ENCODE measurements at regions not wholly inside any gene's neighbourhood (a gene's known extent, or its start where the extent isn't known, plus 50 kb on each side); places are given as distances from the start of the nearest gene placed in this dataset.
"Not testable (repeated sequence)": the region's sequence is repeated elsewhere in the genome, so short reads cannot be mapped to it uniquely, and the experiment has no call there.

DNA sequence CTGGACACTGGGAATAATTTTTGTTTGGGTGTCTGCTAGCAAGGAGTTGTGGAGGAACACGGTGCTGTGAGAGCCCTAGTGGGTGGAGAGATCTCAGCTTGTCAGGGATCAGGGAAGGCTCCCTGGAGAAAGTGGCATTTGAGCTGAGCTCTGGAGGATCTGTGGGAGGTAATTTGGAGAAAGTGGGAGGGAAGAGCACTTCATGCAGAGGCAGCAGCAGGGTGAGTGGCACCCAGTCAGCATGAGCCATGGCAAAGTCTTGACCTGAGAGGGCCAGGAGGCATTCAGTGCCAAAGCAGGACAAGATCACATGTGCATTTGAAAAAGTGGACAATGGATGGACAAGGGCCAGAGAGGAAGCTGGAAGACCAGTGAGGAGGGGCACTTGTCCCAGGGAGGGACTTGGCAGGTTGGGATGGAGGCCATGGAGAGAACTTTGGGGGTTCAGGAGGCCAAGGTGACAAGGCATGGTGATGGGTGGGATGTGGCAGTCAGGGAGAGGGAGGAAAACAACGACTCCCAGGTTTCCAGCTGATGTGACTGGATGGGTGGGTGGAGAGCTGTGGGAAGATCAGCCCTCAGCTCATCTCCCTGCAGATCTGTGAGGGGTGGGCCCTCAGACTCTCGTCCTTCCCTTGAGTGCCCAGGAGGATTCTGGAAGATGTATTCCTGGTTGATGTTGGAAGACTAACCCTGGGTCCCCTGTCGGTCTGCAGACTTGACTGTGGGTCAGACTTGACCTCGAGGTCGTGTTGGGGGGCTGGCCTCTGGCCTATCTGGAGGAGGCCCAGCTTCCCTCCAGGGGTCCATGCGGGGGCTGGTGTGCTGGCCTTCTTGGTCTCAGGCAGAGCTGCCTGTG is 68.9 kb upstream of the PITX1 start:
- no peak for DNase-seq (ENCODE audit: low read depth)
- in situ Hi-C loops (cut with HindIII; ENCODE audit: low pct_unique_long_range_greater_than_20kb, low sequenced_read_pairs): no loop called here

DNA sequence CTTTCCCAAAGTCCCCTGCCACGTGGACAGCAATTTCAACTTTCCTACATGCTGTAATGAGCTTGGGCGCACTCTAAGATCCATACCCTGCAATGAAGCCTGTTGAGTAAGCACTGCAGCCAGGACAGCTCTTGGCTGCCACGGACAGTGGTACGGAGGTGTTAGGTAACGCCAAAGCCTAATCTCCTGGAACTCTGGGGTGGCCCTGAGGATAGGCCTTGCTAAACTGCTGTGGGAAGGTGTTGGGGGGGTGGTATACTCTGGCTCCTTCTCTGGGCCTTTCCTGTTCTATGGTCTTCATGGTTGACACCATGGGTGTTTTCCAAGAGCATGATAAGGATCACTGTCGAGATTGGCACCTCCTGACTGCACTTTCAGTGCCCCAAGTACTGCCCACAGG is 66.4 kb upstream of the PITX1 start:
- DNase-seq (ENCODE audit: low read depth): no peak
- in situ Hi-C loops (cut with HindIII; ENCODE audit: low pct_unique_long_range_greater_than_20kb, low sequenced_read_pairs): no loop called here

DNA sequence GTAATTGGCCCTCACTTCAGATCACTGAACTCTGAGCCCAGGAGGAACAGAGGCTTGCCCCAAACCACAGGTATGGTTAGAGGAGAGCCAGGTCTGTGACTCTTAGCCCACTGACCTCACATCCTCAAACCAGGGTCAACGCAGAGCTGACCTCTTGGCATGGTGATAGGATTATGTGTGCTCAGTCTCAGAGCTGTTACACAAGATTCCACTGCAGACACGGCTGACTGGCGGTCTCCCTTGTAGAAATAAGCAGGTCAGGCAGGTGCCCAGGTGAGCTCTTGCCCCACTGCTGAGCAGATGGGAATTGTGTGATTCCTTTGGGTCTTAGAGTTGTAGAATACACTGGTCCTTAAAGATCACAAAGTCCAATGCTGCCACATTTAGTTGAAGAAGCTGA is 66.0 kb upstream of the PITX1 start:
- in situ Hi-C loops (cut with HindIII; ENCODE audit: low pct_unique_long_range_greater_than_20kb, low sequenced_read_pairs): no loop called here
- no peak for DNase-seq (ENCODE audit: low read depth)

DNA sequence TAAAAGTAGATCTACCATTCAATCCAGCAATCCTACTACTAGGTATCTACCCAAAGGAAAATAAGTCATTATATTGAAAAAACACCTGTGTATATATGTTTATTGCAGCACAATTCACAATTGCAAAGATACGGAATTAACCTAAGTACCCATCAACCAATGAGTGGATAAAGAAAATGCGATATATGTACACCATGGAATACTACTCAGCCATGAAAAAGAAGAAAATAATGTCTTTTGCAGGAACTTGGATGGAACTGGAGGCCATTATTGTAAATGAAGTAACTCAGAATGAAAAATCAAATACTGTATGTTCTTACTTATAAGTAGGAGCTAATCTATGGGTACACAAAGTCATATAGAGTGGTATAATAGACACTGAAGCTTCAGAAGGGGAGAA is 63.4 kb upstream of the PITX1 start:
- in situ Hi-C loops (cut with HindIII; ENCODE audit: low pct_unique_long_range_greater_than_20kb, low sequenced_read_pairs): no loop called here
- DNase-seq (ENCODE audit: low read depth): no peak

- in situ Hi-C loops (cut with HindIII; ENCODE audit: low pct_unique_long_range_greater_than_20kb, low sequenced_read_pairs): no loop called here
- DNase-seq (ENCODE audit: low read depth): no peak
Measured at GRCh38 chr5:135095871-135096270, 61.8 kb upstream of the PITX1 start.

DNA sequence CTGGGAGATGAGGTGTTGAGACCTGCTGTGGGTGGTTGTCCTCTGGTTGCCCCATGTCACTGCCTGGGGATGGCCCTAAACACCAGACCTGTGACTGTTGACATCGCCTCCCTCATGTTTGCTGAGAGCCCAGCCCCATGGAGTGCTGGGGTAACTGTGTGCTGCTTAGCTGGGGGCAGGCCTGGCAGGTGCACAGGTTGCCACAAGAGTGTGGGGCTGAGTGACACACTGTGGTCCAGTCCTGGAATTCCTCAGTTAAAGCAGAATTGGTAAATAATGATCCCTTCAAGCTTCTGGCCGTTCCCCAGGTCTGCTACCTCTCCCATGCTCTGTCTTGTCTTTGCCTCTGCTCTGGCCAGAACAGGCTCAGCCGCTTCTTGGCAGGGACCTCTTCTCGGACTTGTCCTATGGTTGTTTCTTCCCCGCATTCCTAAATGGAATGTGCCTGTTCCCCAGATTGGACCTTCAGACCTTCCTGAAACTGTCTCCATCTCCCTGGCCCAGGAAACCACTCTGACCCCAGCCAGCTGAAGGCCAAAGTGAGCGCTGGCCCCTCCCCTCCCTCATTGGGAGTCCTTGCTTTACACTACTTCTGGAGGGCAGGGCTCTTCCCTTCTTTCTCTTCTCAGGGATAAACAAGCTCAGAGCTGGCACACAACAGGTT is 61.2 kb upstream of the PITX1 start:
- no peak for DNase-seq (ENCODE audit: low read depth)
- in situ Hi-C loops (cut with HindIII; ENCODE audit: low pct_unique_long_range_greater_than_20kb, low sequenced_read_pairs): no loop called here

- no peak for DNase-seq (ENCODE audit: low read depth)
- in situ Hi-C loops (cut with HindIII; ENCODE audit: low pct_unique_long_range_greater_than_20kb, low sequenced_read_pairs): no loop called here
Measured at GRCh38 chr5:135094339-135095051, 60.5 kb upstream of the PITX1 start.

GRCh38 chr5:135093483-135093882 is 59.5 kb upstream of the PITX1 start:
- DNase-seq (ENCODE audit: low read depth); in situ Hi-C loops (cut with HindIII; ENCODE audit: low pct_unique_long_range_greater_than_20kb, low sequenced_read_pairs): not testable (repeated sequence)

DNA sequence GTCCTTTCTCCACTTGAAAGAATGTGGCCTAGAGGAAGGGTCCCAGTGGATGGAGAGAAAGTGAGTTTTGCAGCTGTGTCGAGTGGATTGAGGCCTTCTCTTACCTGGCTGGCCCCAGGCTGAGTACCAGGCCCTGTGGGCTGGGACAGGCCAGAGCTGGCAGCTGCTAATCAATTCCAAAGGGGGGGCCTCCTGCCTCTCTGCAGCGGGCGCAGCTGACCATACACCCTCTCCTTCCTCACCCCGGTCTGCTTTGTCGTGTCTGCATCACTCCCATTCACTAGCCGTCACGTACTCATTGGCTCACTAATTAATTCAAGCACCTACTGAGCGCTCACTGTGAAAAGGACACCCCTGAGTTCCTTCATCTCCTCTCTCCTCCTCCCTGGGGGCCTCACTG is 58.4 kb upstream of the PITX1 start:
- in situ Hi-C loops (cut with HindIII; ENCODE audit: low pct_unique_long_range_greater_than_20kb, low sequenced_read_pairs): no loop called here
- DNase-seq (ENCODE audit: low read depth): no peak

DNA sequence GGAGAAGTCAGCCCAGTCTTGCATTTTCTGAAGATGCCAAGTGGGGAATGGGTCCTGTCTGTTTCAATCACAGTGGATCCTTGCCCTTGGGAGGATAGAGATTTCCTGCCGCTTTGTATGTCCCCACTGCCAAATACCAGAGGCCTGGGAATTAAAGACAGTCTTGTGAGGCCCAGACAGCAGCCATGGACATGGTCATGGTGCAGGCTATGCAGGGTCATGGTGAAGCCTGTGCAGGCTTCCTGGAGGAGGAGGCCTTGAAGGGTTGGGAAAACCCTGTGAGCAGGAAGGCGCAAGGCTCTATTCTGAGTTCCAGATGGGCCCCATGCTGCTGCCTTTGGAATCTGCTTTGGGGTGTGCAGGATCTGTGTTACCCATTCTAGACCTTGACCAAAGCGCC is 57.3 kb upstream of the PITX1 start:
- in situ Hi-C loops (cut with HindIII; ENCODE audit: low pct_unique_long_range_greater_than_20kb, low sequenced_read_pairs): no loop called here
- no peak for DNase-seq (ENCODE audit: low read depth)

DNA sequence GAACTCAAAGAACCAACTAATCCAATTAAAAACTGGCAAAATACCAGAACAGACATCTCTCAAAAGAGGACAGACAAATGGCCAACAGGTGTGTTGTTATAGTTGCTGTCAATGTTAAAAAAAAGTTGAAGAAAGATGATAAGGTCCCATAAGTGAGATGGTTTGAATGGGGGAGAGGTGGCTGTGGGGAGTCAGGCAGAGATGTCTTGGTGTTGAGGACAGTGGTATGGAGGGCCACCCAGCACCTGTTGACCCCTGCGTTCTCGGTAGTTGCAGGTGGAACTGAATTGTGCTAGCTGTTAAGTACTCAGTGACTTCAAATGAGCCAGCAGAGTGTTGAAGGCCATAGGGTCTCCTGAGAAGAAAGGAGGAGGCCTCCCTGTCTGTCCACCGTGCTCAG is 55.9 kb upstream of the PITX1 start:
- no peak for DNase-seq (ENCODE audit: low read depth)
- in situ Hi-C loops (cut with HindIII; ENCODE audit: low pct_unique_long_range_greater_than_20kb, low sequenced_read_pairs): no loop called here

- DNase-seq (ENCODE audit: low read depth): no peak
- in situ Hi-C loops (cut with HindIII; ENCODE audit: low pct_unique_long_range_greater_than_20kb, low sequenced_read_pairs): no loop called here
Measured at GRCh38 chr5:135088911-135089310, 54.9 kb upstream of the PITX1 start.

DNA sequence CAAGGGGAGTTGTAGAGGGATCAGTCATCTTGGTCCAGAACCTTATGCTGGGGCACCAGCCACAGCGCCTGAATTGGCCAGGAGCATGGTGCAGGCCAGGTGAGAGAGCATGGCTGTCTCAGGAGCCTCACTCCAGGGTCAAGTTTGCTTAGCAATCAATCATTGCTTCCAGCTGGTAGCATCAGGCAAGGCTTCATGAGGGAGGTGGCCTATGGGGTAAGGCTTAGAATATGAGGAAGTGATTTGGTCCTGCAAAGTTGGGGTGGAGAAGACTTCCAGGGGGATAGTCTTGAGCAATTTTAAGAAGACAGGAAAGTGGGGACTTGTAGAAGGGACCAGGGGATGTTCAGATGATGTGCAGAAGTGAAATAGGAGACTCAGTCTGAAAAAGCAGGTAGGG is 53.9 kb upstream of the PITX1 start:
- in situ Hi-C loops (cut with HindIII; ENCODE audit: low pct_unique_long_range_greater_than_20kb, low sequenced_read_pairs): no loop called here
- no peak for DNase-seq (ENCODE audit: low read depth)

- in situ Hi-C loops (cut with HindIII; ENCODE audit: low pct_unique_long_range_greater_than_20kb, low sequenced_read_pairs): no loop called here
- no peak for DNase-seq (ENCODE audit: low read depth)
Measured at GRCh38 chr5:135085936-135086725, 52.1 kb upstream of the PITX1 start.

- DNase-seq (ENCODE audit: low read depth): no peak
- in situ Hi-C loops (cut with HindIII; ENCODE audit: low pct_unique_long_range_greater_than_20kb, low sequenced_read_pairs): no loop called here
Measured at GRCh38 chr5:135085133-135085935, 51.3 kb upstream of the PITX1 start.
